ENCODE measurements at regions not wholly inside any gene's neighbourhood (a gene's known extent, or its start where the extent isn't known, plus 50 kb on each side); places are given as distances from the start of the nearest gene placed in this dataset.
A peak's percentile ranks its signal among the peaks of the same experiment; 100 is the strongest.

DNA sequence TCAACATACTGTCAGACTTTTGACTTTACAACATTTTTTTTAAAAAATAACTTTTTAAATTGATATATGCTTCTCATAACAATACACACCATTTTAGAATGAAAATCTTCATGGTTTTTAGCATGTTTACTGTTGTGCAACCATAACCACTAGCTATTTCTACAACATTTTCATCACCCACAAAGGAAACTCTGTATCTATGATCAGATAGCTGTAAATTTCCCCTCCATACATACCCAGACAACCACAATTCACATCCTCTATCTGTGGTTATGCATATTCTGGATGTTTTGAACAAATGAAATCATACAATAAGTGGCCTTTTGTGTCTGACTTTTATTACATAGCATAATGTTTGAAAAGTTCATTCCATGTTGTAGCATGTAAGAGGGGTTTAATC is 1666.0 kb downstream of the EFNB2 start:
- no peak overlapping the region for H3K4me3 ChIP-seq (ENCODE audit: low read length)
- TF ChIP-seq, protein P1, sequence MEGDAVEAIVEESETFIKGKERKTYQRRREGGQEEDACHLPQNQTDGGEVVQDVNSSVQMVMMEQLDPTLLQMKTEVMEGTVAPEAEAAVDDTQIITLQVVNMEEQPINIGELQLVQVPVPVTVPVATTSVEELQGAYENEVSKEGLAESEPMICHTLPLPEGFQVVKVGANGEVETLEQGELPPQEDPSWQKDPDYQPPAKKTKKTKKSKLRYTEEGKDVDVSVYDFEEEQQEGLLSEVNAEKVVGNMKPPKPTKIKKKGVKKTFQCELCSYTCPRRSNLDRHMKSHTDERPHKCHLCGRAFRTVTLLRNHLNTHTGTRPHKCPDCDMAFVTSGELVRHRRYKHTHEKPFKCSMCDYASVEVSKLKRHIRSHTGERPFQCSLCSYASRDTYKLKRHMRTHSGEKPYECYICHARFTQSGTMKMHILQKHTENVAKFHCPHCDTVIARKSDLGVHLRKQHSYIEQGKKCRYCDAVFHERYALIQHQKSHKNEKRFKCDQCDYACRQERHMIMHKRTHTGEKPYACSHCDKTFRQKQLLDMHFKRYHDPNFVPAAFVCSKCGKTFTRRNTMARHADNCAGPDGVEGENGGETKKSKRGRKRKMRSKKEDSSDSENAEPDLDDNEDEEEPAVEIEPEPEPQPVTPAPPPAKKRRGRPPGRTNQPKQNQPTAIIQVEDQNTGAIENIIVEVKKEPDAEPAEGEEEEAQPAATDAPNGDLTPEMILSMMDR (conservative IDR thresholded peaks at IDR 0.05; ENCODE audit: low read depth, low read length), result no peak
- no peak for DNase-seq (ENCODE audit: low read depth)

- no peak for DNase-seq (ENCODE audit: low read depth)
- H3K4me3 ChIP-seq (ENCODE audit: low read length), result no peak overlapping the region
- TF ChIP-seq, protein P1 (conservative IDR thresholded peaks at IDR 0.05; ENCODE audit: low read depth, low read length), result no peak
Observed at GRCh38 chr13:104868806-104869205, 1666.7 kb downstream of the EFNB2 start.

- DNase-seq (ENCODE audit: low read depth), result no peak
- no peak overlapping the region for H3K4me3 ChIP-seq (ENCODE audit: low read length)
- TF ChIP-seq, protein P1 (conservative IDR thresholded peaks at IDR 0.05; ENCODE audit: low read depth, low read length), result no peak
Observed at GRCh38 chr13:104855581-104855980, 1679.9 kb downstream of the EFNB2 start.

- TF ChIP-seq, protein P1 (conservative IDR thresholded peaks at IDR 0.05; ENCODE audit: low read depth, low read length), result no peak
- H3K4me3 ChIP-seq (ENCODE audit: low read length), result no peak overlapping the region
- DNase-seq (ENCODE audit: low read depth), result no peak
Observed at GRCh38 chr13:104854698-104855097, 1680.8 kb downstream of the EFNB2 start.

DNA sequence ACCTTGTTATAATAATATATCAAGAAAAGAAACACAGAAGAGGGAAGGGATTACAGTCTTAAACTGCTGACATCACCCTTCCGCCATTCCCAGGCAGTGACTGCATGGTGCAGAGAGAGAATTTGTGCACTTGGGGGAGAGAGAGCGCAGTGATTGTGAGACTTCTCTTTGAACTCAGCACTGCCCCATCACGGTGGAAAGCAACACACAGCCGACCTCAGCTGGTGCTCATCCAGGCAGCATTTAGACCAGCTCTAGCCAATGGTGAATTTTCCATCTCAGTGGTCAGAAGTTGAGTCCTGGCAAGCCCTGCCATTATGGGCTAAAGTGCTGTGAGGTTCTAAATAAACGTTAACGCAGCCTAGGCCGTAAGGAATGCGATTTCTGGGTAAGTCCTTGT is 1681.5 kb downstream of the EFNB2 start:
- TF ChIP-seq, protein P1 (conservative IDR thresholded peaks at IDR 0.05; ENCODE audit: low read depth, low read length), result no peak
- no peak for DNase-seq (ENCODE audit: low read depth)
- no peak overlapping the region for H3K4me3 ChIP-seq (ENCODE audit: low read length)

GRCh38 chr13:104847922-104848321 is 1687.5 kb downstream of the EFNB2 start:
- no peak overlapping the region for H3K4me3 ChIP-seq (ENCODE audit: low read length)
- peak; percentile 17 for DNase-seq (ENCODE audit: low read depth)
- TF ChIP-seq, protein P1 (conservative IDR thresholded peaks at IDR 0.05; ENCODE audit: low read depth, low read length), result no peak

GRCh38 chr13:104843401-104843800 is 1692.1 kb downstream of the EFNB2 start:
- TF ChIP-seq, protein P1 (conservative IDR thresholded peaks at IDR 0.05; ENCODE audit: low read depth, low read length), result no peak
- H3K4me3 ChIP-seq (ENCODE audit: low read length), result no peak overlapping the region
- no peak for DNase-seq (ENCODE audit: low read depth)

Measured in retinal pigment epithelial cell (primary cell).